Right renal pelvis (tissue), 4 donors: ENCODE measurements at regions not wholly inside any gene's neighbourhood (a gene's known extent, or its start where the extent isn't known, plus 50 kb on each side); places are given as distances from the start of the nearest gene placed in this dataset.
"Not testable (repeated sequence)": the region's sequence is repeated elsewhere in the genome, so short reads cannot be mapped to it uniquely, and the experiment has no call there.

ENCODE experiments used
- DNase-seq, 4 donors: peaks; one replicate each; pipeline ENCODE4 v3.0.0-alpha.2; 2013; ENCODE audit warnings: low read depth in 4 of 4, low spot score in 3 of 4, missing footprints in 1 of 4

GRCh38 chr9:89670114-89670513 lies 65.3 kb downstream of the GADD45G start:
- DNase-seq = no peak

GRCh38 chr9:89670801-89671434 lies 66.1 kb downstream of the GADD45G start:
- DNase-seq = no peak

- no peak for DNase-seq
These were observed 69.8 kb downstream of the GADD45G start for GRCh38 chr9:89674667-89675057.

GRCh38 chr9:89675058-89675742 lies 70.4 kb downstream of the GADD45G start:
- no peak for DNase-seq

GRCh38 chr9:89676281-89676680 lies 71.5 kb downstream of the GADD45G start:
- no peak for DNase-seq

GRCh38 chr9:89677702-89678395 lies 73.0 kb downstream of the GADD45G start:
- no peak for DNase-seq

- DNase-seq = no peak
These were observed 73.7 kb downstream of the GADD45G start for GRCh38 chr9:89678396-89679015.

GRCh38 chr9:89679016-89679415 lies 74.2 kb downstream of the GADD45G start:
- no peak for DNase-seq

GRCh38 chr9:89679581-89679980 lies 74.8 kb downstream of the GADD45G start:
- no peak for DNase-seq

GRCh38 chr9:89680547-89681467 lies 76.0 kb downstream of the GADD45G start:
- no peak for DNase-seq

- not testable (repeated sequence) for DNase-seq
These were observed 76.7 kb downstream of the GADD45G start for GRCh38 chr9:89681468-89681859.

- no peak for DNase-seq
These were observed 78.8 kb downstream of the GADD45G start for GRCh38 chr9:89683626-89684025.

- no peak for DNase-seq
These were observed 79.4 kb downstream of the GADD45G start for GRCh38 chr9:89684218-89684617.

- no peak for DNase-seq
These were observed 80.3 kb downstream of the GADD45G start for GRCh38 chr9:89684912-89685636.

GRCh38 chr9:89685698-89686097 lies 80.9 kb downstream of the GADD45G start:
- no peak for DNase-seq

- no peak for DNase-seq
These were observed 81.3 kb downstream of the GADD45G start for GRCh38 chr9:89686126-89686525.

- no peak for DNase-seq
These were observed 81.8 kb downstream of the GADD45G start for GRCh38 chr9:89686621-89687020.

- no peak for DNase-seq
These were observed 82.4 kb downstream of the GADD45G start for GRCh38 chr9:89687188-89687587.

GRCh38 chr9:89687848-89688247 lies 83.0 kb downstream of the GADD45G start:
- no peak for DNase-seq

GRCh38 chr9:89689321-89689720 lies 84.5 kb downstream of the GADD45G start:
- not testable (repeated sequence) for DNase-seq
